HG02884 (cell line): ENCODE measurements at regions not wholly inside any gene's neighbourhood (a gene's known extent, or its start where the extent isn't known, plus 50 kb on each side); places are given as distances from the start of the nearest gene placed in this dataset.

Experiments used
- ATAC-seq: cut with Tn5 transposase; IDR thresholded peaks from one replicate; pipeline ENCODE4 v1.9.1; 2021; ENCODE audit warnings: mild to moderate bottlenecking, moderate library complexity; ENCODE audit not compliant: unreplicated experiment

- peak; percentile 88 for ATAC-seq
Measured at GRCh38 chr12:89949457-89950195, 241.0 kb upstream of the ATP2B1 start.

GRCh38 chr12:89948271-89949175, 239.9 kb upstream of the ATP2B1 start:
- ATAC-seq: no peak

- ATAC-seq: no peak
Measured at GRCh38 chr12:89947437-89948270, 239.0 kb upstream of the ATP2B1 start.

GRCh38 chr12:89946518-89947135, 238.0 kb upstream of the ATP2B1 start:
- ATAC-seq: no peak

GRCh38 chr12:89945123-89945522, 236.5 kb upstream of the ATP2B1 start:
- ATAC-seq: no peak

GRCh38 chr12:89943463-89943862, 234.8 kb upstream of the ATP2B1 start:
- ATAC-seq: no peak

GRCh38 chr12:89941436-89941835, 232.8 kb upstream of the ATP2B1 start:
- ATAC-seq: no peak

- ATAC-seq: no peak
Measured at GRCh38 chr12:89939522-89940215, 231.0 kb upstream of the ATP2B1 start.

GRCh38 chr12:89936631-89937030, 228.0 kb upstream of the ATP2B1 start:
- ATAC-seq: no peak

- ATAC-seq: peak; percentile 92
Measured at GRCh38 chr12:89935850-89936249, 227.2 kb upstream of the ATP2B1 start.

GRCh38 chr12:89933911-89934310, 225.3 kb upstream of the ATP2B1 start:
- ATAC-seq: no peak

GRCh38 chr12:89932954-89933353, 224.3 kb upstream of the ATP2B1 start:
- no peak for ATAC-seq

- no peak for ATAC-seq
Measured at GRCh38 chr12:89928467-89928866, 219.8 kb upstream of the ATP2B1 start.

GRCh38 chr12:89927226-89927698, 218.6 kb upstream of the ATP2B1 start:
- peak; percentile 97 for ATAC-seq

GRCh38 chr12:89924191-89924590, 215.6 kb upstream of the ATP2B1 start:
- no peak for ATAC-seq

GRCh38 chr12:89923091-89923490, 214.5 kb upstream of the ATP2B1 start:
- no peak for ATAC-seq

GRCh38 chr12:89920866-89921265, 212.2 kb upstream of the ATP2B1 start:
- no peak for ATAC-seq

GRCh38 chr12:89919241-89919906, 210.7 kb upstream of the ATP2B1 start:
- ATAC-seq: no peak

GRCh38 chr12:89918172-89918846, 209.7 kb upstream of the ATP2B1 start:
- ATAC-seq: no peak
